Pancreas (tissue), 10 donors: ENCODE measurements at regions not wholly inside any gene's neighbourhood (a gene's known extent, or its start where the extent isn't known, plus 50 kb on each side); places are given as distances from the start of the nearest gene placed in this dataset.
"Not testable (repeated sequence)": the region's sequence is repeated elsewhere in the genome, so short reads cannot be mapped to it uniquely, and the experiment has no call there.

ENCODE experiments used
- ATAC-seq, 4 donors: fragments of 200-7000 bp; cut with Tn5 transposase; one replicate each; pipeline versions ENCODE4 v1.8.0 to v1.9.1; 2020; ENCODE audit warnings: mild to moderate bottlenecking in 4 of 4, moderate library complexity in 4 of 4
- DNase-seq, 6 donors: peaks; one replicate each; pipeline ENCODE4 v3.0.0-alpha.2; 2020
- FAIRE-seq: peaks from 2 replicates; lab custom pipeline; 2012; peaks lifted over from hg19 to GRCh38; lab: Jason Lieb, UNC
- H3K27ac ChIP-seq, 4 donors: fragments of 200-600 bp; sonication (generic); 1 replicate in 3 of 4; 2 replicates in 1 of 4; pipeline versions ENCODE4 v1.5.0 to v1.8.0; 2020
- H3K27me3 ChIP-seq, 4 donors: fragments of 200-600 bp; one replicate each; pipeline ENCODE4 v1.8.0; 2021
- H3K36me3 ChIP-seq, 3 donors: fragments of 200-600 bp; sonication (generic) in 1 of 3; one replicate each; pipeline versions ENCODE4 v1.5.0 to v1.8.0; 2020 to 2021
- H3K4me1 ChIP-seq, 3 donors: fragments of 200-600 bp; one replicate each; pipeline ENCODE4 v1.8.0; 2021
- H3K4me3 ChIP-seq, 4 donors: fragments of 200-600 bp; sonication (generic) in 2 of 4; one replicate each; pipeline versions ENCODE4 v1.5.0 to v1.8.0; 2020 to 2021
- H3K9me3 ChIP-seq, 4 donors: fragments of 200-600 bp; one replicate each; pipeline ENCODE4 v1.8.0; 2021
- CTCF ChIP-seq, 4 donors: fragments of 200-600 bp; sonication (generic) in 3 of 4; IDR thresholded peaks; one replicate each; pipeline versions ENCODE4 v1.5.0 to v1.8.0; 2021; ENCODE audit warnings: antibody characterized with exemption in 4 of 4
- WGBS, 2 donors: extraction: QIAGEN DNeasy Blood & Tissue Kit; methylation state at CpG; one replicate each; pipeline ENCODE4 v1.1.7; 2013; 5-methylcytosine and 5-hydroxymethylcytosine counted together
- intact Hi-C, 3 donors: fragments of 100-400 bp; cut with DNase I; formaldehyde crosslinking; loops; one replicate each; pipeline versions ENCODE4 v1.11.1 to v1.14.2; 2022
- donor health status: healthy with polysubstance abuse.
- donor health status: DM: no; HTN: no; CAD: no; lungs with moderate emphysema.
- donor health status: DM: no; HTN: no; CAD: no.
- donor health status: control.
- donor health status: control.
- donor health status: Bipolar disorder and iron deficiency.
- donor health status: DM: yes; HTN: yes; CAD: no.
- donor health status: DM: no; HTN: no; CAD: no.
- donor health status: DM: no; HTN: no; CAD: no.
- donor health status: DM: yes; HTN: yes; CAD: no.

GRCh38 chr6:114878091-114878490 is 535.3 kb upstream of the HS3ST5 start:
- no peak overlapping the region for H3K4me3 ChIP-seq
- FAIRE-seq (no peak), ATAC-seq (no peak), DNase-seq (no peak)
- H3K27me3 ChIP-seq: no peaks in the 10 kb centered on the region
- H3K4me1 ChIP-seq: peaks cover 0 to 8% (median 0%) of the 10 kb centered on the region in 3 donors
- intact Hi-C loops: no loop called here
- whole genome bisulfite sequencing, 2 donors: 98 to 99% methylated on average over 2 of the region's 2 CpGs
- H3K9me3 ChIP-seq: no peaks in the 10 kb centered on the region
- H3K27ac ChIP-seq: no peak overlapping the region
- no peaks in the 10 kb centered on the region for H3K36me3 ChIP-seq
- no peak for TF ChIP-seq CTCF (IDR thresholded peaks at IDR 0.05)

- intact Hi-C loops: no loop called here
- FAIRE-seq (no peak), DNase-seq (no peak), ATAC-seq (no peak)
- no peaks in the 10 kb centered on the region for H3K27me3 ChIP-seq
- H3K4me1 ChIP-seq: peaks cover 0 to 5% (median 0%) of the 10 kb centered on the region in 3 donors
- H3K36me3 ChIP-seq: no peaks in the 10 kb centered on the region
- no peak for TF ChIP-seq CTCF (IDR thresholded peaks at IDR 0.05)
- 86 to 96% methylated on average over 4 of the region's 4 CpGs for WGBS, 2 donors
- H3K4me3 ChIP-seq: no peak overlapping the region
- H3K9me3 ChIP-seq: no peaks in the 10 kb centered on the region
- H3K27ac ChIP-seq: no peak overlapping the region
These were observed 531.6 kb upstream of the HS3ST5 start for GRCh38 chr6:114874410-114874809.

- FAIRE-seq, ATAC-seq, intact Hi-C loops, H3K4me3 ChIP-seq, H3K4me1 ChIP-seq, DNase-seq, H3K36me3 ChIP-seq, H3K27me3 ChIP-seq, H3K9me3 ChIP-seq, H3K27ac ChIP-seq: not testable (repeated sequence)
- WGBS, 2 donors: 91 to 95% methylated on average over 14 of the region's 14 CpGs
These were observed 522.7 kb upstream of the HS3ST5 start for GRCh38 chr6:114865506-114865905.

- FAIRE-seq (no peak), ATAC-seq (peak in 2 of 4 donors; percentile 62 to 72)
- intact Hi-C loops: no loop called here
These were observed 520.8 kb upstream of the HS3ST5 start for GRCh38 chr6:114863610-114864009.

GRCh38 chr6:114862819-114863218 is 520.0 kb upstream of the HS3ST5 start:
- DNase-seq (no peak), ATAC-seq (no peak), FAIRE-seq (no peak)
- intact Hi-C loops: no loop called here
- Histone ChIP-seq H3K4me1 (no peaks in the 10 kb centered on the region), H3K9me3 (no peaks in the 10 kb centered on the region), H3K27ac (no peak overlapping the region), H3K36me3 (no peaks in the 10 kb centered on the region), H3K4me3 (no peak overlapping the region), H3K27me3 (no peaks in the 10 kb centered on the region)
- no peak for TF ChIP-seq CTCF (IDR thresholded peaks at IDR 0.05)
- WGBS, 2 donors: 82% methylated on average over 2 of the region's 2 CpGs

More at GRCh38 chr6:114863610-114864009, 520.8 kb upstream of the HS3ST5 start:
- Histone ChIP-seq H3K4me1 (no peaks in the 10 kb centered on the region), H3K4me3 (no peak overlapping the region), H3K36me3 (no peaks in the 10 kb centered on the region), H3K9me3 (no peaks in the 10 kb centered on the region), H3K27me3 (no peaks in the 10 kb centered on the region), H3K27ac (no peak overlapping the region)
- no peak for TF ChIP-seq CTCF (IDR thresholded peaks at IDR 0.05)
- WGBS, 2 donors: 25 to 35% methylated on average over 2 of the region's 2 CpGs
- DNase-seq: no peak
